Neural progenitor cell (in vitro differentiated cells): ENCODE measurements at regions not wholly inside any gene's neighbourhood (a gene's known extent, or its start where the extent isn't known, plus 50 kb on each side); places are given as distances from the start of the nearest gene placed in this dataset.

ENCODE experiments used
- CTCF ChIP-seq: fragments of 200-600 bp; sonication (generic); IDR thresholded peaks from 2 replicates; pipeline ENCODE4 v1.5.1; 2017; ENCODE audit warnings: antibody characterized with exemption, mild to moderate bottlenecking
- EZH2 ChIP-seq: fragments of 200-600 bp; sonication (generic); IDR thresholded peaks from 2 replicates; pipeline ENCODE4 v1.6.1; 2017; ENCODE audit warnings: antibody characterized with exemption, mild to moderate bottlenecking, moderate library complexity

- TF ChIP-seq CTCF (peak; percentile 82), EZH2 (no peak)
Measured at GRCh38 chr1:209202830-209203532, 380.5 kb upstream of the CAMK1G start.
